ENCODE measurements at regions not wholly inside any gene's neighbourhood (a gene's known extent, or its start where the extent isn't known, plus 50 kb on each side); places are given as distances from the start of the nearest gene placed in this dataset.

GRCh38 chr20:60845146-60845545 lies 406.9 kb upstream of the CDH4 start:
- no peak for DNase-seq (ENCODE audit: low read depth)

- no peak for DNase-seq (ENCODE audit: low read depth)
These were observed 400.0 kb upstream of the CDH4 start for GRCh38 chr20:60851826-60852704.

- peak; percentile 27 for DNase-seq (ENCODE audit: low read depth)
These were observed 394.4 kb upstream of the CDH4 start for GRCh38 chr20:60857708-60858107.

GRCh38 chr20:60862601-60863000 lies 389.5 kb upstream of the CDH4 start:
- DNase-seq (ENCODE audit: low read depth), result no peak

- no peak for DNase-seq (ENCODE audit: low read depth)
These were observed 388.5 kb upstream of the CDH4 start for GRCh38 chr20:60863548-60863947.

GRCh38 chr20:60867589-60867988 lies 384.5 kb upstream of the CDH4 start:
- no peak for DNase-seq (ENCODE audit: low read depth)

GRCh38 chr20:60868316-60868891 lies 383.7 kb upstream of the CDH4 start:
- DNase-seq (ENCODE audit: low read depth), result no peak

GRCh38 chr20:60869087-60869486 lies 383.0 kb upstream of the CDH4 start:
- DNase-seq (ENCODE audit: low read depth), result no peak

GRCh38 chr20:60869625-60870024 lies 382.4 kb upstream of the CDH4 start:
- DNase-seq (ENCODE audit: low read depth), result no peak

- no peak for DNase-seq (ENCODE audit: low read depth)
These were observed 382.0 kb upstream of the CDH4 start for GRCh38 chr20:60870040-60870439.

GRCh38 chr20:60872224-60872623 lies 379.8 kb upstream of the CDH4 start:
- no peak for DNase-seq (ENCODE audit: low read depth)

- no peak for DNase-seq (ENCODE audit: low read depth)
These were observed 374.8 kb upstream of the CDH4 start for GRCh38 chr20:60877071-60877857.

- peak; percentile 18 for DNase-seq (ENCODE audit: low read depth)
These were observed 369.2 kb upstream of the CDH4 start for GRCh38 chr20:60882836-60883235.

GRCh38 chr20:60883496-60883895 lies 368.6 kb upstream of the CDH4 start:
- no peak for DNase-seq (ENCODE audit: low read depth)

- DNase-seq (ENCODE audit: low read depth), result no peak
These were observed 367.8 kb upstream of the CDH4 start for GRCh38 chr20:60884277-60884676.

GRCh38 chr20:60888771-60889170 lies 363.3 kb upstream of the CDH4 start:
- DNase-seq (ENCODE audit: low read depth), result no peak

- no peak for DNase-seq (ENCODE audit: low read depth)
These were observed 359.8 kb upstream of the CDH4 start for GRCh38 chr20:60892095-60892813.

- no peak for DNase-seq (ENCODE audit: low read depth)
These were observed 358.0 kb upstream of the CDH4 start for GRCh38 chr20:60894091-60894490.

- DNase-seq (ENCODE audit: low read depth), result no peak
These were observed 356.5 kb upstream of the CDH4 start for GRCh38 chr20:60895363-60896079.

GRCh38 chr20:60897976-60898375 lies 354.1 kb upstream of the CDH4 start:
- no peak for DNase-seq (ENCODE audit: low read depth)

- DNase-seq (ENCODE audit: low read depth), result no peak
These were observed 352.7 kb upstream of the CDH4 start for GRCh38 chr20:60899320-60899719.

- no peak for DNase-seq (ENCODE audit: low read depth)
These were observed 351.4 kb upstream of the CDH4 start for GRCh38 chr20:60900618-60901017.

All from non-pigmented ciliary epithelial cell (primary cell).